GM19372 (cell line): ENCODE measurements at regions not wholly inside any gene's neighbourhood (a gene's known extent, or its start where the extent isn't known, plus 50 kb on each side); places are given as distances from the start of the nearest gene placed in this dataset.

ENCODE experiments used
- ATAC-seq: cut with Tn5 transposase; IDR thresholded peaks from one replicate; pipeline ENCODE4 v1.9.1; 2021; ENCODE audit warnings: mild to moderate bottlenecking, low read depth, moderate library complexity; ENCODE audit not compliant: unreplicated experiment

GRCh38 chr5:174307031-174307408 lies 261.5 kb downstream of the NSG2 start:
- no peak for ATAC-seq

DNA sequence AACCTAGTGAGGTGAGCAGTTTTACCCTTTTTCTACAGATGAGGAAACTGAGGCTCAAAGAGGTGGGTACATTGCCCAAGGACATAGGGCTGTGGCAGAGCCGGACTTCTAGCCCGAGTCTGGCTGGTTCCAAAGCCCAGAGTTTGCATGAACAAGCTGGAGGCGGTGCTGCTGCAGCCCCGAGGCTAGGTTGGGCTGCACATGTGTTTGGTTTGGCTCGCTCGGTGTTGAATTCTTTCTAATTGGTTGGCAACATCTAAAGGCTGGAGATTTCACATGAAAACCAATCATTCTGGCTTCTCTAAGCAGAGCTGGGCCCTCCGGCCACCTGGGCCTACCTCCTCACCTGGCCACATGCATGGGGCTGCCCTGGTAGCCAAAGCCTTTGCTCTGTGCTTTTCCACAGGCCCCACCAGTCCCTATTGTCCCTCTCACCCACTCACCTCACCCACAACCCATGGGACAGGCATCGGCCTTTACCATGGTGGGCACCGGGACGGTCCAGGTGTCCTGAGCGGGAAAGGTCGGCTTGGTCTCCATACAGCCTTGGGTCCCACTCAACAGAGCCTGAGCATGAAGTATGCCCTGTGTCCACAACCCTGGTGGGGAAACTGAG lies 262.3 kb downstream of the NSG2 start:
- ATAC-seq = no peak

DNA sequence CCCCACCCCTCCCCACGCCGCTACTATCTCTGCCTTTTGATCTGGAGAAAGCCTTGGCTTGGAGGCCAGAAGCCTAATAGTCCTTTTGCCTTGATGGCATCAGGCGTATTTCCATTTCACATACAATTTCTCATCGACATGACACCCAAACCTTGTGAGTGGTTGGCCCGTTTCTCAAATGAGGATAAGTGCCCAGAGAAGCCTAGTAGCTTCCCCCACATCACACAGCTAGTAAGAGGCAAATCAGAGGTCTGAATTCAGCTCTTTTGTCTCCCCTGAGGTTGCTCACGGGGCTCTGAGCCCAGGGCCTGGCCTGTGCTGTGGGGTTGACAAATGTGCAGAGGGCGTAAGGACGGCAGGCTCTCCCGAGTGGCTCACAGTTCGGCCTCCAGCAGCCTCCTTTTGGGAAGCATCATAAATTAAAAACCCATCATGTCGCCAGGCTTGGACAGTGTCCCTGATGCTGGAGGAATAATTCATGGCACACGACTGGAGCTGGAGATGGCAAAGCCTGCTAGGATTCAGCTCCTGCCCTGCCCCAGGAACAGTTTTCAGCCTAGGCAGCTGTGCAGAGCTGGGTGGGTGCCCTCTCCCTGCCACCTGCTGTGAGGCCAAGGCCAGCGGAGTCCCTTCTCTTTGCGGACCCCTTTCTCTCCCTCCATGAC lies 263.8 kb downstream of the NSG2 start:
- no peak for ATAC-seq

GRCh38 chr5:174310243-174310642 lies 264.7 kb downstream of the NSG2 start:
- no peak for ATAC-seq

GRCh38 chr5:174310706-174311105 lies 265.2 kb downstream of the NSG2 start:
- ATAC-seq = no peak

DNA sequence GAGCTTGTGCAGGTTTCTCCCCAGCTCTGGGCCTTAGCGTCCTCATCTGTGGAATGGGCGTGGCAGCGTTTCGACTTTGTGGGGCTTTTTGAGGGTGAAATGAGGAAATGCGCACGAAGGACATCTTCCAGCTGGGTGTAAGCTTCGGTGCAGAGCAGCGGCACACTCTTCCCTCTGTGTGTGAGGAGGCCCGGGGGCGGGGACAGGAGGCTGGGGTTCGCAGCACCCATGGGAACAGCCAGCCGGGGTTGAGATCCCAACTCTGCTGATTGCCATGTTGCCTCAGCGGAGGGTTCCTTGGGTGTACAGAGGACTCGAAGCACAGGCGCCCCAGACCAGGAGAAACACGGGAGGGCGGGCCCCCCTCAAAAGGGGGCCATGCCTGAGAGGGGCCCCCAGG lies 265.6 kb downstream of the NSG2 start:
- no peak for ATAC-seq

- peak; percentile 82 for ATAC-seq
These were observed 266.2 kb downstream of the NSG2 start for GRCh38 chr5:174311531-174312269.

DNA sequence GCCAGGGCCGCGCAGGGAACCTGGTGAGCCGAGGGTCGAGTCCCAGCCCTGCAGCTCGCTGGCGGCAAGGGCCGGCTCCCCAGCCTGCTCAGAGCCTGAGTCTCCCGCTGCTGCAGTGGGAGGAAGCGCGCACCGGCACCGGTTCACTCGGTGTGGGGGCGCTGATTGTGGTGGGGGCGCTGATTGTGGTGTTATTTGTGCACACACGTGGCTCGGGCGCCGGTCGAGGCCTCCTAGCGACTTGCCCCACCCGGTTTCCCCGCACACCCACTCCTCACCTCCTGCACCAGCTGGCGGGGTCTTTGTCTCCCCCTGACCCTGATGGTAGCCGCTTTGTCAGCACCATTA lies 266.7 kb downstream of the NSG2 start:
- peak; percentile 11 for ATAC-seq

GRCh38 chr5:174312641-174313040 lies 267.1 kb downstream of the NSG2 start:
- no peak for ATAC-seq

DNA sequence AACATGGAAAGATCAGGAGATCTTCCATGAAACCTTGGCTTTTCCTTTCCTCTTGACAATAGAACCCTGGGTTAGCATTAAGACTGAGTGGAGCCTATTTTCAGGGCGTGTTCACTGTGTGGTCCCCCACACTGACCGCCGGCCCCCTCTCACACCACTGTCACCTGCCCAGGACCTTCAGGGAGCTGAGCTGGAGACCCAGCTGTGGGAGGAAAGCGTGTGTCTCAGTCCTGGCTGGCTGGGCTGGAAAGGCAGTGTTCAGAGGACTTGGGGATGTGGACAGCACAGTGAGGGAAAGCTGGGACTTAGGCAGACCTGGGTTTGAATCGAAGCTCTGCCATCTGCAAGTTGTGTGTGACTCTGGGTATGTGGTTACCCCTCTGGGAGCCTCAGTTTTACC lies 268.1 kb downstream of the NSG2 start:
- no peak for ATAC-seq

DNA sequence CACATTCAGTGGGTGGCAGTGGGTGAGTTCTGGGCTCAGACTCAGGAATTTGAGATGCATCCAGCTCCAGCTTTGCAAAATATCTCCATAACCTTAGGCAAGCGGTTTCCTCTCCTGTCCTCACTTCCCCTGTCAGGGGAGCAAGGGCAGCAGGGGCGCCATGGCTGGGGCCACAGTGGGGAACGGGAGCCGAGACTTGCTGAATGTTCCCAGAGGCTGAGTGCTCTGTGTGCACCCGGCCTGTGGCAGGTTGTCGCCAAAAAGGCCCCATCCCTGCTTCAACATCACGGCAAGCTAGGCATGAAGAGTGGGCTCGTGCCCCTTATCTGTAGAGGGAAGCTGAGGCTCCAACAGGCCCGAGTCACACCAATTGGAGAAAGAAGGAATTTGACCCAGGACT lies 268.8 kb downstream of the NSG2 start:
- no peak for ATAC-seq

DNA sequence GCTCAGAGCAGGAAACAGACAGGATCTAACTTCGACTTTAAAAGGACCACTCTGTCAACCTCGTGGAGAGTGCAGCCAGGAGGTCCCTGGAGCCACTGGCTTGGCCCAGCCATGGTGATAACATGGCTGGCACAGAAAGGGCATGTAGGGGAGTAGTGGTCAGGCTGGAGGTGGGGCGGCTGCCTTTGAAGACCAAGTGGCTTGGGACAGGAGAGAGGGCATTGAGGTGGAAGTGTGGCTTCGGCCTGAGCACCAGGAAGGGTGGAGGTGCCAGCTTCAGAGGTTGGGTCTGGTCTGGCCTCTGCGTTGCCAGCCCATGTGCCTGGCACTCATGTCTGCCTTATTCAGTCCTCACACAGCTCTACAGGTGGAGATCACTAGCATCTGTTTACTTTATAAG lies 270.0 kb downstream of the NSG2 start:
- no peak for ATAC-seq

GRCh38 chr5:174315871-174316270 lies 270.4 kb downstream of the NSG2 start:
- no peak for ATAC-seq

GRCh38 chr5:174316326-174316725 lies 270.8 kb downstream of the NSG2 start:
- no peak for ATAC-seq

DNA sequence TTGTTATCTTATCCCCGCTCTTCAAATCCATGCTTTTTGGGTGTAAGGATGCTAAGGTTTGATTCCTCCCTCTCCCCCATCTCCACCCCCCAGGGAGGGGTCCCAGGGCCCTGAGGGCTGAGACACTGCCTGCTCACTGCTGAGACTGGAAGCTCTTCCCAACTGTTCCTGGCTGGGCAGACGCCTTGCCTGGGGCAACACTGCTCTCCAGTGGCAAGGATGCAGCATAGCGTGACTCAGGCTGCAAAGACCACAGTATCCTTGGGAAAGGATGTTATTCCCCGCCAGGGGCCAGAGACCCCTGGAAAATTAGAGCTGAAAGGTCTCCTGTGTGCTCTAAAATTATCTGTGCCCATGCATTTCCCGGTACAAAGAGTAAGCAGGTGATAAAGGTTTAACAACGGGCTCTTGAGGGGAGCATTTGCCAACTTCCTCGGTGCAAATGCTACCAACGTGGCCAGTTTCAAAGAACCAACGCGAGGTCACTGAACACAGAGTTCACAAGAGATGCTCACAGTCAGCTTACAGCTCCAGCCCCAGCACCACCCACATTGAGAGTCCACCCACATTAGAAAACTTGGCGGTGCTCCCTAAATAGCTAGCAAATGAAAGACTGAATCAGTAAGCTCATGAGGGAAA lies 271.9 kb downstream of the NSG2 start:
- no peak for ATAC-seq

GRCh38 chr5:174318578-174318977 lies 273.1 kb downstream of the NSG2 start:
- no peak for ATAC-seq

DNA sequence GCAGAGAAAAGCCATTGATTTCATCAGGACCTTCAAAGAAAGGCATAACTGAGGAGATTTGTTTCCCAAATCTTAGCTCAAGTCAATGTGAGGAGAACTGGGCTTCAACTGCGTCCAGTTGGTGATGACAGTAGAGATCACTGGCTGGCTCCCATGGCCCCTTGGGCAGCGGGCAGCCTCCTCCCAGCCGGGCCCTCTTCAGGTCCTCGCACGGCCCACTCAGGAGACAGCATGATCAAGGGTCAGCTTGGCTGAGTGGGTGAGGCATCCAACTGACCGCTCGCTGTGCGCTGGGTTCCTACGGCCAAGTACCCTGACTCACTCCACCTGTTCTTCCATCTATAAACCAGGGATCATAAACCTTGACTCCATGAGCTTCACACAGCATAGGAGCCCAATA lies 274.0 kb downstream of the NSG2 start:
- no peak for ATAC-seq

GRCh38 chr5:174320051-174320450 lies 274.5 kb downstream of the NSG2 start:
- no peak for ATAC-seq

- ATAC-seq = peak; percentile 67
These were observed 278.4 kb downstream of the NSG2 start for GRCh38 chr5:174323878-174324281.

DNA sequence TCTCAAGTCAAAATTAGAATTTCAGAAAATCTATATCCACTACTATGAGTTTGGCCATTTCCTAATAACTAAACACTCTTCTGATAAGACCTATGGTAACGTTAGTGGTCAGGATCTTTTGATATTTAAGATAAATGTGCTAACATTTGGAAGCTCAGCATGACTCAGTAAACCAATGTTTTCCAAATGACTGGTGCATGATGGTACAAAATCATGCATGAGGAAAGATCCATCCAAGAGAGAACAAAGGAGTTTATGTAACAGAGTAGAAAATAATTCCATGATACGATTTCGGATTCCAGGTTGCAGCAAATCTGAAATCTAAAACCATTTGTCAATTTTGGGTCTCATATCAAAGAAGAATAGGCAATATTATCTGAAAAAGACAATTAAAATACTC lies 279.2 kb downstream of the NSG2 start:
- no peak for ATAC-seq

DNA sequence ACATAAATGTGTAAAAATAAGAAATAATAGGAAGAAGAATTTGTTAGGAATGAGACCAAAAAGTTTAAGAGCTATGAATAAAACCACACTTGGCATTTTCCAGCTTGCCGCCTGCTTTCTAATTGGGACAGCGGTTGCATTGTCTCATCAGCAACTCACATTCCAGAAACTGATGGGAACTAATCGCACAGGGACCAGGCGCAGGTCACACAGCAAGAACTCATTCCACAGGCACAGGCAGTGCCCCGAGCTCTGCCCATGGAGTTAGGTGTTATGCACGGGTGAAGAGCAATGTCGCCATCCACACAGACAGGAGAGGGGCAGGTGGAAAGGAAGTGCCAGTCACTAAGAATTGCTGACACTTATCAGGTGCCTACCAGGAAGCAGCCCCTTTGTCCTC lies 279.9 kb downstream of the NSG2 start:
- no peak for ATAC-seq

DNA sequence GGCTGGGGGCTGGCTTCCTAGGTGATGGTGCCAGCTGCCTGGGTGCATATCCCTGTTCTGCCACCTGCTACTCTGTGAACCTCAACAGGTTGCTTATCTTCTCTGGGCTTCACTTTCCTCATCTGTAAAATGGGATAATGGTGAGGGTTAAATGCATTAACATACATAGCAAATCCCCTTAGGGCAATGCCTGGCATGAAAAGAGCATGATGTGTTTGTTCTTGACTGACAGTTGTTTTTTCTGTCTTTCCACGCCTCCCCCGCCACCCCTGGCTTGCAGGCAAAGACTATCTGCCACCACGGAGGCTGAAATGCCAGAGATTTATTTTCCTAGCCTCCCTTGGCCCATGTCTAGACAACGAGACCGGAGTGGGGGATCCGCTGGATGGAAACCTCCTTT lies 280.5 kb downstream of the NSG2 start:
- no peak for ATAC-seq
